ENCODE measurements at regions not wholly inside any gene's neighbourhood (a gene's known extent, or its start where the extent isn't known, plus 50 kb on each side); places are given as distances from the start of the nearest gene placed in this dataset.

DNA sequence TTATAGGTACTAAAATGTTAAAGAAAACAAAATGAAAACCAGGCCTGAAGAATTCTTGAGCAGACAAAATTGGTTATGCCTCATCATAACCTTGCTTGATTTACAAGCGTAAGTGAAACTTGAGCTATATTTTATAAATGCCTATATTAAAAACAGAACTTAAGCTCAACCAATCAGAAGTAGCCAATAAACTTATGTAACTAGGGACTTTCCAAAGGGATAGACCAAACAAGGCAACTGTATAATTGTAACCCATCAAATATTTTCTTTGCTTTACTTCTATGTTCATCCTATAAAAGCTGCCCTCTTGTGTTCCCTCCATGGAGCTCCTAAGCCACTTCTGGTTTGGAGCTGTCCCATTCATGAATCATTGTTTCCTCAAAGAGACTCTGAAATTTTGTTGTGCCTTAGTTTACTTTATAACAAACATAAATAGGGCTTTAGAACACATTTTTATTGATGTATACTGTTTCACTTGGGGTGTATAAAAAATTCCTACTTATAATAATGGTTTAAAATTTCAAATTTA is 101.6 kb upstream of the CARMIL1 start:
- no peak overlapping the region for H2BK120ac ChIP-seq (ENCODE audit: low read depth, low read length, poor library complexity, severe bottlenecking)
- H2BK12ac ChIP-seq (ENCODE audit: insufficient read length, low read depth, low read length) = no peak overlapping the region
- WGBS (ENCODE audit: extremely low coverage, insufficient read length, low lambda C conversion rate) = no CpG with 5 or more reads among the region's 1 CpG
- Mint-ChIP-seq H3K9me3 (no peaks in the 10 kb centered on the region), H3K36me3 (ENCODE audit: insufficient read depth in 1 of 3, low read depth in 3 of 3) (no peaks in the 10 kb centered on the region; a peak in 1 of 7 replicates), H3K4me3 (no peak overlapping the region), H3K27me3 (ENCODE audit: low read depth) (no peaks in the 10 kb centered on the region; the same call in none of the 2 replicates), H3K27ac (no peak overlapping the region), H3K4me1 (no peaks in the 10 kb centered on the region)
- H3K4ac ChIP-seq (ENCODE audit: low read depth, low read length) = no peak overlapping the region
- H3K23ac ChIP-seq (ENCODE audit: insufficient read length, low read depth, low read length) = no peak overlapping the region
- H4K20me1 ChIP-seq (ENCODE audit: control insufficient read depth, insufficient read depth, insufficient read length) = no peaks in the 10 kb centered on the region
- H3K79me1 ChIP-seq (ENCODE audit: insufficient read depth, low read depth, low read length, poor library complexity, severe bottlenecking) = no peaks in the 10 kb centered on the region
- no peak overlapping the region for H3T11ph ChIP-seq (ENCODE audit: low read length)
- no peak overlapping the region for H3K14ac ChIP-seq (ENCODE audit: insufficient read depth, low read length)
- no peak overlapping the region for H4K8ac ChIP-seq (replicated peaks; ENCODE audit: insufficient read length, low read depth, low read length)
- no peak overlapping the region for H2AK5ac ChIP-seq (ENCODE audit: insufficient read length, low read length)
- no peaks in the 10 kb centered on the region for H3K4me1 ChIP-seq (ENCODE audit: insufficient read depth, low read length)
- TF ChIP-seq, protein P1, sequence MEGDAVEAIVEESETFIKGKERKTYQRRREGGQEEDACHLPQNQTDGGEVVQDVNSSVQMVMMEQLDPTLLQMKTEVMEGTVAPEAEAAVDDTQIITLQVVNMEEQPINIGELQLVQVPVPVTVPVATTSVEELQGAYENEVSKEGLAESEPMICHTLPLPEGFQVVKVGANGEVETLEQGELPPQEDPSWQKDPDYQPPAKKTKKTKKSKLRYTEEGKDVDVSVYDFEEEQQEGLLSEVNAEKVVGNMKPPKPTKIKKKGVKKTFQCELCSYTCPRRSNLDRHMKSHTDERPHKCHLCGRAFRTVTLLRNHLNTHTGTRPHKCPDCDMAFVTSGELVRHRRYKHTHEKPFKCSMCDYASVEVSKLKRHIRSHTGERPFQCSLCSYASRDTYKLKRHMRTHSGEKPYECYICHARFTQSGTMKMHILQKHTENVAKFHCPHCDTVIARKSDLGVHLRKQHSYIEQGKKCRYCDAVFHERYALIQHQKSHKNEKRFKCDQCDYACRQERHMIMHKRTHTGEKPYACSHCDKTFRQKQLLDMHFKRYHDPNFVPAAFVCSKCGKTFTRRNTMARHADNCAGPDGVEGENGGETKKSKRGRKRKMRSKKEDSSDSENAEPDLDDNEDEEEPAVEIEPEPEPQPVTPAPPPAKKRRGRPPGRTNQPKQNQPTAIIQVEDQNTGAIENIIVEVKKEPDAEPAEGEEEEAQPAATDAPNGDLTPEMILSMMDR (conservative IDR thresholded peaks at IDR 0.05) = no peak
- DNase-seq = no peak
- H3K9ac ChIP-seq (ENCODE audit: extremely low read depth, insufficient read length, low read length) = no peak overlapping the region
- H3K56ac ChIP-seq (ENCODE audit: insufficient read length, low read depth, low read length) = no peak overlapping the region
- no peak overlapping the region for H4K5ac ChIP-seq (ENCODE audit: insufficient read length, low read depth, low read length)
- no peaks in the 10 kb centered on the region for H3K79me2 ChIP-seq (ENCODE audit: insufficient read depth, low read length)
- H3K27ac ChIP-seq (ENCODE audit: insufficient read length, low read depth, low read length) = no peak overlapping the region
- H2BK15ac ChIP-seq (ENCODE audit: low read depth, low read length) = no peak overlapping the region
- no peaks in the 10 kb centered on the region for H3K27me3 ChIP-seq (ENCODE audit: insufficient read depth, low read length)
- H3K23me2 ChIP-seq (ENCODE audit: insufficient read length, low read depth, low read length, poor library complexity, severe bottlenecking) = no peaks in the 10 kb centered on the region
- H2BK20ac ChIP-seq (ENCODE audit: low read depth, low read length, poor library complexity, severe bottlenecking) = no peak overlapping the region
- H3K9me3 ChIP-seq (ENCODE audit: control insufficient read depth, low read depth, low read length) = no peaks in the 10 kb centered on the region
- H2AFZ ChIP-seq (ENCODE audit: low read length) = no peak overlapping the region
- H4K91ac ChIP-seq (ENCODE audit: insufficient read length, low read depth, low read length) = no peak overlapping the region
- H3K4me2 ChIP-seq (ENCODE audit: insufficient read depth, insufficient read length, low read length) = no peak overlapping the region
- H2BK5ac ChIP-seq (ENCODE audit: insufficient read length, low read length) = no peak overlapping the region
- H3K18ac ChIP-seq (ENCODE audit: insufficient read length, low read depth, low read length) = no peak overlapping the region

All from H9 (cell line).